GM18867 (cell line): ENCODE measurements at regions not wholly inside any gene's neighbourhood (a gene's known extent, or its start where the extent isn't known, plus 50 kb on each side); places are given as distances from the start of the nearest gene placed in this dataset.
"Not testable (repeated sequence)": the region's sequence is repeated elsewhere in the genome, so short reads cannot be mapped to it uniquely, and the experiment has no call there.

Experiments used
- ATAC-seq: cut with Tn5 transposase; IDR thresholded peaks from one replicate; pipeline ENCODE4 v1.9.1; 2021; ENCODE audit warnings: mild to moderate bottlenecking, moderate library complexity; ENCODE audit not compliant: unreplicated experiment

- ATAC-seq, result no peak
Observed at GRCh38 chr4:152200511-152201333, 335.2 kb downstream of the FBXW7 start.

GRCh38 chr4:152197211-152197610 is 338.7 kb downstream of the FBXW7 start:
- ATAC-seq, result no peak

GRCh38 chr4:152195888-152196287 is 340.0 kb downstream of the FBXW7 start:
- ATAC-seq, result no peak

GRCh38 chr4:152193059-152193458 is 342.8 kb downstream of the FBXW7 start:
- ATAC-seq, result no peak

- ATAC-seq, result no peak
Observed at GRCh38 chr4:152190907-152191306, 345.0 kb downstream of the FBXW7 start.

- peak; percentile 51 for ATAC-seq
Observed at GRCh38 chr4:152189451-152190179, 346.3 kb downstream of the FBXW7 start.

- no peak for ATAC-seq
Observed at GRCh38 chr4:152188801-152189200, 347.1 kb downstream of the FBXW7 start.

- ATAC-seq, result no peak
Observed at GRCh38 chr4:152187693-152188092, 348.2 kb downstream of the FBXW7 start.

GRCh38 chr4:152185786-152186550 is 349.9 kb downstream of the FBXW7 start:
- ATAC-seq, result no peak

- no peak for ATAC-seq
Observed at GRCh38 chr4:152181150-152181549, 354.7 kb downstream of the FBXW7 start.

- ATAC-seq, result no peak
Observed at GRCh38 chr4:152180369-152180768, 355.5 kb downstream of the FBXW7 start.

- not testable (repeated sequence) for ATAC-seq
Observed at GRCh38 chr4:152177538-152177937, 358.4 kb downstream of the FBXW7 start.

- ATAC-seq, result no peak
Observed at GRCh38 chr4:152176627-152177214, 359.2 kb downstream of the FBXW7 start.

GRCh38 chr4:152175586-152175985 is 360.3 kb downstream of the FBXW7 start:
- ATAC-seq, result no peak

- ATAC-seq, result no peak
Observed at GRCh38 chr4:152172146-152172545, 363.7 kb downstream of the FBXW7 start.

- ATAC-seq, result no peak
Observed at GRCh38 chr4:152171556-152171955, 364.3 kb downstream of the FBXW7 start.

- no peak for ATAC-seq
Observed at GRCh38 chr4:152169683-152170082, 366.2 kb downstream of the FBXW7 start.

GRCh38 chr4:152168987-152169616 is 366.8 kb downstream of the FBXW7 start:
- ATAC-seq, result no peak

- ATAC-seq, result no peak
Observed at GRCh38 chr4:152166567-152166966, 369.3 kb downstream of the FBXW7 start.

- no peak for ATAC-seq
Observed at GRCh38 chr4:152165846-152166245, 370.0 kb downstream of the FBXW7 start.

- ATAC-seq, result no peak
Observed at GRCh38 chr4:152165146-152165545, 370.7 kb downstream of the FBXW7 start.
